GM12878 (cell line): ENCODE measurements at regions not wholly inside any gene's neighbourhood (a gene's known extent, or its start where the extent isn't known, plus 50 kb on each side); places are given as distances from the start of the nearest gene placed in this dataset.

Experiments
- ATAC-seq: fragments of 200-7000 bp; cut with Tn5 transposase; 3 replicates; pipeline ENCODE4 v1.9.1; 2020; ENCODE audit warnings: mild to moderate bottlenecking, moderate library complexity
- BruUV-seq: library from RNA; stranded (reverse); fragments of 400-500 nt; replicated peaks from 2 replicates; lab custom pipeline; 2021; lab: Mats Ljungman, UMichigan
- CTCF ChIA-PET: fragments of 300-600 bp; sonication (Branson Sonifier 250); formaldehyde crosslinking; extraction: SDS; loops from one replicate; lab custom pipeline; 2021; ENCODE audit warnings: inconsistent platforms; lab: Yijun Ruan, JAX
- POLR2A ChIA-PET: fragments of 350-600 bp; formaldehyde crosslinking; extraction: SDS; loops from one replicate; lab custom pipeline; 2021; ENCODE audit warnings: inconsistent platforms; lab: Charles Lee
- RAD21 ChIA-PET: fragments of 300-600 bp; sonication (Branson Sonifier 250); formaldehyde crosslinking; loops from one replicate; lab custom pipeline; 2023; ENCODE audit warnings: antibody characterized with exemption; ENCODE audit not compliant: unreplicated experiment; lab: Charles Lee
- SMC1A ChIA-PET: fragments of 300-600 bp; sonication (Branson Sonifier 250); formaldehyde crosslinking; loops from one replicate; lab custom pipeline; 2023; ENCODE audit not compliant: unreplicated experiment, uncharacterized antibody; lab: Charles Lee
- DNase-seq: peaks from one replicate; pipeline ENCODE4 v3.0.0-alpha.2; 2011; ENCODE audit warnings: low read depth, low spot score
- FAIRE-seq: peaks from 3 replicates; lab custom pipeline; 2011; peaks lifted over from hg19 to GRCh38; lab: Jason Lieb, UNC
- H2AFZ ChIP-seq: 2 replicates; pipeline ENCODE4 v1.6.0; 2011; ENCODE audit warnings: low read depth, low read length, control low read depth; ENCODE audit not compliant: control insufficient read depth
- H3K27ac ChIP-seq: 2 replicates; pipeline ENCODE4 v1.5.1; 2011; ENCODE audit warnings: control low read depth; ENCODE audit not compliant: control insufficient read depth, insufficient read depth
- H3K27me3 ChIP-seq, 2 experiments: replicated peaks in 1 of 2; 2 replicates each; pipeline versions ENCODE4 v1.6.0 to v1.6.1; 2011; ENCODE audit warnings: low read length in 1 of 2; ENCODE audit not compliant: control insufficient read depth in 2 of 2, insufficient read depth in 2 of 2
- H3K36me3 ChIP-seq, 2 experiments: 2 replicates each; pipeline ENCODE4 v1.5.1; 2011; ENCODE audit warnings: low read length in 1 of 2; ENCODE audit not compliant: control insufficient read depth in 2 of 2, insufficient read depth in 2 of 2
- H3K4me1 ChIP-seq: 2 replicates; pipeline ENCODE4 v1.6.1; 2011; ENCODE audit warnings: mild to moderate bottlenecking, low read length, moderate library complexity, mixed read lengths; ENCODE audit not compliant: control insufficient read depth, insufficient read depth
- H3K4me2 ChIP-seq: 2 replicates; pipeline ENCODE4 v1.6.0; 2011; ENCODE audit warnings: control low read depth; ENCODE audit not compliant: control insufficient read depth, insufficient read depth
- H3K4me3 ChIP-seq: fragments of 200-600 bp; sonication (generic); 2 replicates; pipeline ENCODE4 v1.5.1; 2016
- H3K79me2 ChIP-seq: 2 replicates; pipeline ENCODE4 v1.6.0; 2011; ENCODE audit warnings: low read length; ENCODE audit not compliant: control insufficient read depth, insufficient read depth
- H3K9ac ChIP-seq: 2 replicates; pipeline ENCODE4 v1.8.0; 2011; ENCODE audit warnings: low read length, control low read depth, mixed read lengths; ENCODE audit not compliant: control insufficient read depth, insufficient read depth
- H3K9me3 ChIP-seq: replicated peaks from 3 replicates; pipeline ENCODE4 v1.5.1; 2011; ENCODE audit warnings: mild to moderate bottlenecking, low read length; ENCODE audit not compliant: control insufficient read depth, insufficient read depth
- H4K20me1 ChIP-seq: 2 replicates; pipeline ENCODE4 v1.6.0; 2011; ENCODE audit not compliant: control insufficient read depth, insufficient read depth
- BMI1 ChIP-seq: fragments of 450-650 bp; IDR thresholded peaks from 2 replicates; pipeline ENCODE4 v1.6.1; 2016; ENCODE audit warnings: mild to moderate bottlenecking, moderate library complexity, borderline replicate concordance
- EZH2 ChIP-seq: IDR thresholded peaks from 2 replicates; pipeline ENCODE4 v1.6.1; 2012; ENCODE audit warnings: low read depth, mild to moderate bottlenecking, control low read depth, inconsistent platforms, low read length, borderline replicate concordance; ENCODE audit not compliant: control insufficient read depth
- JUND ChIP-seq: IDR thresholded peaks from 2 replicates; pipeline ENCODE4 v1.6.1; 2012; ENCODE audit warnings: low read depth, mild to moderate bottlenecking, low read length, improper control_type of control experiment, moderate library complexity
- KDM1A ChIP-seq: fragments of 200-600 bp; sonication (generic); IDR thresholded peaks from 2 replicates; pipeline ENCODE4 v1.6.1; 2016; ENCODE audit warnings: borderline replicate concordance
- PAX8 ChIP-seq: fragments of 450-650 bp; IDR thresholded peaks from 2 replicates; pipeline ENCODE4 v1.6.1; 2017; ENCODE audit warnings: mild to moderate bottlenecking, moderate library complexity
- RB1 ChIP-seq: fragments of 450-650 bp; formaldehyde crosslinking; IDR thresholded peaks from 2 replicates; pipeline ENCODE4 v1.6.1; 2017; ENCODE audit warnings: mild to moderate bottlenecking, borderline replicate concordance
- SIX5 ChIP-seq: IDR thresholded peaks from 2 replicates; pipeline ENCODE4 v1.6.1; 2011; ENCODE audit warnings: mild to moderate bottlenecking, low read depth, low read length, moderate library complexity; ENCODE audit not compliant: severe bottlenecking
- WGBS: methylation state at CpG from one replicate; pipeline ENCODE4 v1.1.6; 2016; ENCODE audit warnings: low lambda C conversion rate; ENCODE audit not compliant: insufficient replicate concordance, insufficient coverage; ENCODE audit errors: missing lambda C conversion rate; 5-methylcytosine and 5-hydroxymethylcytosine counted together
- in situ Hi-C: fragments of 300-500 bp; cut with MboI; formaldehyde crosslinking; loops from 9 replicates; pipeline ENCODE4 v1.14.3; 2018; ENCODE audit warnings: mixed read lengths
- intact Hi-C: fragments of 100-400 bp; cut with micrococcal nuclease; formaldehyde crosslinking; loops from one replicate; pipeline ENCODE4 v1.14.2; 2022; ENCODE audit not compliant: unreplicated experiment
- TF ChIP-seq, protein P1 (sequence below): fragments of 450-650 bp; IDR thresholded peaks from 2 replicates; pipeline ENCODE4 v1.6.1; 2017; ENCODE audit warnings: mild to moderate bottlenecking
- TF ChIP-seq, protein P2 (sequence below): fragments of 150-350 bp; IDR thresholded peaks from 2 replicates; pipeline ENCODE4 v1.6.1; 2016; ENCODE audit warnings: low read depth, low read length
- TF ChIP-seq, protein P3 (sequence below): IDR thresholded peaks from 2 replicates; pipeline ENCODE4 v1.6.1; 2012; ENCODE audit warnings: mild to moderate bottlenecking, low read depth, low read length
- TF ChIP-seq, protein P4 (sequence below): fragments of 450-650 bp; IDR thresholded peaks from 2 replicates; pipeline ENCODE4 v1.6.1; 2016; ENCODE audit warnings: mild to moderate bottlenecking

DNA sequence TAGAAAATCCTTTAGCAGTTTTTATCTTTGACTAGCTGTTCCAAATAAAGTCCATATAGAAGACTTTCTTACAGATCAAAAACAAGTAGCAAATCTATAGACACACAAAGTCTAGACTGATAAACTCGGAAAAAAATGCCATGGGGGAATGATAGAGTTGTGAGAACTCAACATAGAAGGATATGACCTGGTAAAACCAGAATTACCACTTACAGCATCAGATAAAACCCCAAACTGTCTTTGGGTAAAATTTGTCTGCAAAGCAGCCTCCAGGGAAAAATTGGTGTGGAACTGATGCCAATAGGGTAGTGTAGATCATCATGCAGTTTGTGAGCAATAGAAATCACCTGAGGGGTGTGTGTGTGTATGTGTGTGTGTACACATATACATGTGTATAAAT, 579.1 kb downstream of the SPOCK3 start:
- Histone ChIP-seq H3K36me3 (no peaks in the 10 kb centered on the region), H3K27me3 (no peaks in the 10 kb centered on the region), H4K20me1 (no peaks in the 10 kb centered on the region), H3K9me3 (peaks cover 1% of the 10 kb centered on the region; the same call in 2 of the 3 replicates), H3K9ac (no peak overlapping the region), H3K4me1 (peaks cover 4% of the 10 kb centered on the region; the same call in 1 of the 2 replicates), H3K27ac (no peak overlapping the region), H3K79me2 (no peaks in the 10 kb centered on the region), H2AFZ (no peak overlapping the region), H3K4me3 (no peak overlapping the region), H3K4me2 (no peak overlapping the region)
- in situ Hi-C loops: no loop called here
- intact Hi-C loops: no loop called here
- BruUV-seq: no TSS peak
- FAIRE-seq (no peak), ATAC-seq (no peak), DNase-seq (no peak)
- TF ChIP-seq RB1 (no peak), JUND (no peak), BMI1 (no peak), PAX8 (no peak), SIX5 (no peak), EZH2 (no peak), KDM1A (no peak)
- TF ChIP-seq, protein P1, sequence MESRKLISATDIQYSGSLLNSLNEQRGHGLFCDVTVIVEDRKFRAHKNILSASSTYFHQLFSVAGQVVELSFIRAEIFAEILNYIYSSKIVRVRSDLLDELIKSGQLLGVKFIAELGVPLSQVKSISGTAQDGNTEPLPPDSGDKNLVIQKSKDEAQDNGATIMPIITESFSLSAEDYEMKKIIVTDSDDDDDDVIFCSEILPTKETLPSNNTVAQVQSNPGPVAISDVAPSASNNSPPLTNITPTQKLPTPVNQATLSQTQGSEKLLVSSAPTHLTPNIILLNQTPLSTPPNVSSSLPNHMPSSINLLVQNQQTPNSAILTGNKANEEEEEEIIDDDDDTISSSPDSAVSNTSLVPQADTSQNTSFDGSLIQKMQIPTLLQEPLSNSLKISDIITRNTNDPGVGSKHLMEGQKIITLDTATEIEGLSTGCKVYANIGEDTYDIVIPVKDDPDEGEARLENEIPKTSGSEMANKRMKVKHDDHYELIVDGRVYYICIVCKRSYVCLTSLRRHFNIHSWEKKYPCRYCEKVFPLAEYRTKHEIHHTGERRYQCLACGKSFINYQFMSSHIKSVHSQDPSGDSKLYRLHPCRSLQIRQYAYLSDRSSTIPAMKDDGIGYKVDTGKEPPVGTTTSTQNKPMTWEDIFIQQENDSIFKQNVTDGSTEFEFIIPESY: no peak
- TF ChIP-seq, protein P2, sequence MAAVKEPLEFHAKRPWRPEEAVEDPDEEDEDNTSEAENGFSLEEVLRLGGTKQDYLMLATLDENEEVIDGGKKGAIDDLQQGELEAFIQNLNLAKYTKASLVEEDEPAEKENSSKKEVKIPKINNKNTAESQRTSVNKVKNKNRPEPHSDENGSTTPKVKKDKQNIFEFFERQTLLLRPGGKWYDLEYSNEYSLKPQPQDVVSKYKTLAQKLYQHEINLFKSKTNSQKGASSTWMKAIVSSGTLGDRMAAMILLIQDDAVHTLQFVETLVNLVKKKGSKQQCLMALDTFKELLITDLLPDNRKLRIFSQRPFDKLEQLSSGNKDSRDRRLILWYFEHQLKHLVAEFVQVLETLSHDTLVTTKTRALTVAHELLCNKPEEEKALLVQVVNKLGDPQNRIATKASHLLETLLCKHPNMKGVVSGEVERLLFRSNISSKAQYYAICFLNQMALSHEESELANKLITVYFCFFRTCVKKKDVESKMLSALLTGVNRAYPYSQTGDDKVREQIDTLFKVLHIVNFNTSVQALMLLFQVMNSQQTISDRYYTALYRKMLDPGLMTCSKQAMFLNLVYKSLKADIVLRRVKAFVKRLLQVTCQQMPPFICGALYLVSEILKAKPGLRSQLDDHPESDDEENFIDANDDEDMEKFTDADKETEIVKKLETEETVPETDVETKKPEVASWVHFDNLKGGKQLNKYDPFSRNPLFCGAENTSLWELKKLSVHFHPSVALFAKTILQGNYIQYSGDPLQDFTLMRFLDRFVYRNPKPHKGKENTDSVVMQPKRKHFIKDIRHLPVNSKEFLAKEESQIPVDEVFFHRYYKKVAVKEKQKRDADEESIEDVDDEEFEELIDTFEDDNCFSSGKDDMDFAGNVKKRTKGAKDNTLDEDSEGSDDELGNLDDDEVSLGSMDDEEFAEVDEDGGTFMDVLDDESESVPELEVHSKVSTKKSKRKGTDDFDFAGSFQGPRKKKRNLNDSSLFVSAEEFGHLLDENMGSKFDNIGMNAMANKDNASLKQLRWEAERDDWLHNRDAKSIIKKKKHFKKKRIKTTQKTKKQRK: no peak
- TF ChIP-seq, protein P3, sequence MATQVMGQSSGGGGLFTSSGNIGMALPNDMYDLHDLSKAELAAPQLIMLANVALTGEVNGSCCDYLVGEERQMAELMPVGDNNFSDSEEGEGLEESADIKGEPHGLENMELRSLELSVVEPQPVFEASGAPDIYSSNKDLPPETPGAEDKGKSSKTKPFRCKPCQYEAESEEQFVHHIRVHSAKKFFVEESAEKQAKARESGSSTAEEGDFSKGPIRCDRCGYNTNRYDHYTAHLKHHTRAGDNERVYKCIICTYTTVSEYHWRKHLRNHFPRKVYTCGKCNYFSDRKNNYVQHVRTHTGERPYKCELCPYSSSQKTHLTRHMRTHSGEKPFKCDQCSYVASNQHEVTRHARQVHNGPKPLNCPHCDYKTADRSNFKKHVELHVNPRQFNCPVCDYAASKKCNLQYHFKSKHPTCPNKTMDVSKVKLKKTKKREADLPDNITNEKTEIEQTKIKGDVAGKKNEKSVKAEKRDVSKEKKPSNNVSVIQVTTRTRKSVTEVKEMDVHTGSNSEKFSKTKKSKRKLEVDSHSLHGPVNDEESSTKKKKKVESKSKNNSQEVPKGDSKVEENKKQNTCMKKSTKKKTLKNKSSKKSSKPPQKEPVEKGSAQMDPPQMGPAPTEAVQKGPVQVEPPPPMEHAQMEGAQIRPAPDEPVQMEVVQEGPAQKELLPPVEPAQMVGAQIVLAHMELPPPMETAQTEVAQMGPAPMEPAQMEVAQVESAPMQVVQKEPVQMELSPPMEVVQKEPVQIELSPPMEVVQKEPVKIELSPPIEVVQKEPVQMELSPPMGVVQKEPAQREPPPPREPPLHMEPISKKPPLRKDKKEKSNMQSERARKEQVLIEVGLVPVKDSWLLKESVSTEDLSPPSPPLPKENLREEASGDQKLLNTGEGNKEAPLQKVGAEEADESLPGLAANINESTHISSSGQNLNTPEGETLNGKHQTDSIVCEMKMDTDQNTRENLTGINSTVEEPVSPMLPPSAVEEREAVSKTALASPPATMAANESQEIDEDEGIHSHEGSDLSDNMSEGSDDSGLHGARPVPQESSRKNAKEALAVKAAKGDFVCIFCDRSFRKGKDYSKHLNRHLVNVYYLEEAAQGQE: no peak
- TF ChIP-seq, protein P4, sequence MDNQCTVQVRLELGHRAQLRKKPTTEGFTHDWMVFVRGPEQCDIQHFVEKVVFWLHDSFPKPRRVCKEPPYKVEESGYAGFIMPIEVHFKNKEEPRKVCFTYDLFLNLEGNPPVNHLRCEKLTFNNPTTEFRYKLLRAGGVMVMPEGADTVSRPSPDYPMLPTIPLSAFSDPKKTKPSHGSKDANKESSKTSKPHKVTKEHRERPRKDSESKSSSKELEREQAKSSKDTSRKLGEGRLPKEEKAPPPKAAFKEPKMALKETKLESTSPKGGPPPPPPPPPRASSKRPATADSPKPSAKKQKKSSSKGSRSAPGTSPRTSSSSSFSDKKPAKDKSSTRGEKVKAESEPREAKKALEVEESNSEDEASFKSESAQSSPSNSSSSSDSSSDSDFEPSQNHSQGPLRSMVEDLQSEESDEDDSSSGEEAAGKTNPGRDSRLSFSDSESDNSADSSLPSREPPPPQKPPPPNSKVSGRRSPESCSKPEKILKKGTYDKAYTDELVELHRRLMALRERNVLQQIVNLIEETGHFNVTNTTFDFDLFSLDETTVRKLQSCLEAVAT: no peak
- POLR2A ChIA-PET: no interaction called here
- 0% methylated on average over 1 of the region's 1 CpG for WGBS
- CTCF ChIA-PET: no interaction called here
- RAD21 ChIA-PET: no interaction called here
- SMC1A ChIA-PET: interaction anchor here (0.9 to 1.8 kb wide), 2 partner anchors 9 to 61 kb away, joined by 3 to 5 read pairs; no protein-coding TSS in a partner anchor
